Keratinocyte (primary cell): ENCODE measurements at regions not wholly inside any gene's neighbourhood (a gene's known extent, or its start where the extent isn't known, plus 50 kb on each side); places are given as distances from the start of the nearest gene placed in this dataset.

ENCODE experiments used
- DNase-seq: peaks from one replicate; pipeline ENCODE4 v3.0.0-alpha.2; 2011; ENCODE audit warnings: low read depth, missing footprints, low spot score
- FAIRE-seq: peaks from 2 replicates; lab custom pipeline; 2011; peaks lifted over from hg19 to GRCh38; lab: Jason Lieb, UNC
- H2AFZ ChIP-seq: 2 replicates; pipeline ENCODE4 v1.6.0; 2012; ENCODE audit warnings: low read length, control low read depth, inconsistent platforms; ENCODE audit not compliant: control insufficient read depth
- H3K27ac ChIP-seq: 2 replicates; pipeline ENCODE4 v1.5.1; 2011; ENCODE audit warnings: low read length; ENCODE audit not compliant: control insufficient read depth, insufficient read depth
- H3K27me3 ChIP-seq: 3 replicates; pipeline ENCODE4 v1.6.0; 2011; ENCODE audit warnings: low read length; ENCODE audit not compliant: control insufficient read depth, insufficient read depth; ENCODE audit errors: extremely low read depth
- H3K36me3 ChIP-seq, 2 experiments: 2 replicates in 1 of 2; 3 replicates in 1 of 2; pipeline ENCODE4 v1.5.1; 2011; ENCODE audit warnings: low read length in 2 of 2, mild to moderate bottlenecking in 1 of 2; ENCODE audit not compliant: control insufficient read depth in 2 of 2, insufficient read depth in 2 of 2; ENCODE audit errors: extremely low read depth in 1 of 2
- H3K4me1 ChIP-seq: 3 replicates; pipeline ENCODE4 v1.5.1; 2011; ENCODE audit warnings: low read length; ENCODE audit not compliant: control insufficient read depth, insufficient read depth; ENCODE audit errors: extremely low read depth
- H3K4me2 ChIP-seq: 3 replicates; pipeline ENCODE4 v1.6.0; 2011; ENCODE audit warnings: low read depth, low read length; ENCODE audit not compliant: control insufficient read depth, insufficient read depth; ENCODE audit errors: extremely low read depth
- H3K4me3 ChIP-seq, 3 experiments: fragments of 200-600 bp in 1 of 3; sonication (generic) in 1 of 3; 2 replicates in 2 of 3; 3 replicates in 1 of 3; pipeline ENCODE4 v1.5.1; 2011 to 2016; ENCODE audit warnings: low read length in 3 of 3, mild to moderate bottlenecking in 3 of 3, control low read depth in 2 of 3, inconsistent platforms in 1 of 3, low read depth in 1 of 3, mixed read lengths in 1 of 3, mixed run types in 1 of 3, moderate library complexity in 1 of 3; ENCODE audit not compliant: control insufficient read depth in 2 of 3, insufficient read depth in 2 of 3; ENCODE audit errors: extremely low read depth in 1 of 3
- H3K79me2 ChIP-seq: 2 replicates; pipeline ENCODE4 v1.6.0; 2012; ENCODE audit warnings: low read length; ENCODE audit not compliant: control insufficient read depth, insufficient read depth
- H3K9ac ChIP-seq: 3 replicates; pipeline ENCODE4 v1.6.0; 2011; ENCODE audit warnings: low read length; ENCODE audit not compliant: control insufficient read depth, insufficient read depth; ENCODE audit errors: extremely low read depth
- H3K9me1 ChIP-seq: 3 replicates; pipeline ENCODE4 v1.6.0; 2011; ENCODE audit warnings: low read length; ENCODE audit not compliant: control insufficient read depth, insufficient read depth; ENCODE audit errors: extremely low read depth
- H3K9me3 ChIP-seq: 2 replicates; pipeline ENCODE4 v1.5.1; 2012; ENCODE audit warnings: low read depth, low read length; ENCODE audit not compliant: control insufficient read depth
- H4K20me1 ChIP-seq: 3 replicates; pipeline ENCODE4 v1.6.0; 2011; ENCODE audit warnings: low read length; ENCODE audit not compliant: control insufficient read depth, insufficient read depth; ENCODE audit errors: extremely low read depth
- EZH2 ChIP-seq: IDR thresholded peaks from one replicate; pipeline ENCODE4 v1.6.1; 2012; ENCODE audit warnings: inconsistent platforms, mild to moderate bottlenecking, low read length, moderate library complexity
- dilution Hi-C: fragments of 300-500 bp; cut with MboI; formaldehyde crosslinking; loops from one replicate; pipeline ENCODE4 v1.7.0; 2020; ENCODE audit warnings: low sequenced_read_pairs; ENCODE audit not compliant: extremely low pct_ligation_motif_present
- TF ChIP-seq, protein P1 (sequence below), 3 experiments: IDR thresholded peaks in 1 of 3; conservative IDR thresholded peaks in 1 of 3; optimal IDR thresholded peaks in 1 of 3; 2 replicates in 2 of 3; 3 replicates in 1 of 3; pipeline versions ENCODE3 to v1.5.1; 2011; ENCODE audit warnings: low read length in 3 of 3, mild to moderate bottlenecking in 3 of 3, moderate library complexity in 2 of 3, control low read depth in 1 of 3, inconsistent platforms in 1 of 3; ENCODE audit not compliant: insufficient read depth in 2 of 3; ENCODE audit errors: extremely low read depth in 1 of 3

DNA sequence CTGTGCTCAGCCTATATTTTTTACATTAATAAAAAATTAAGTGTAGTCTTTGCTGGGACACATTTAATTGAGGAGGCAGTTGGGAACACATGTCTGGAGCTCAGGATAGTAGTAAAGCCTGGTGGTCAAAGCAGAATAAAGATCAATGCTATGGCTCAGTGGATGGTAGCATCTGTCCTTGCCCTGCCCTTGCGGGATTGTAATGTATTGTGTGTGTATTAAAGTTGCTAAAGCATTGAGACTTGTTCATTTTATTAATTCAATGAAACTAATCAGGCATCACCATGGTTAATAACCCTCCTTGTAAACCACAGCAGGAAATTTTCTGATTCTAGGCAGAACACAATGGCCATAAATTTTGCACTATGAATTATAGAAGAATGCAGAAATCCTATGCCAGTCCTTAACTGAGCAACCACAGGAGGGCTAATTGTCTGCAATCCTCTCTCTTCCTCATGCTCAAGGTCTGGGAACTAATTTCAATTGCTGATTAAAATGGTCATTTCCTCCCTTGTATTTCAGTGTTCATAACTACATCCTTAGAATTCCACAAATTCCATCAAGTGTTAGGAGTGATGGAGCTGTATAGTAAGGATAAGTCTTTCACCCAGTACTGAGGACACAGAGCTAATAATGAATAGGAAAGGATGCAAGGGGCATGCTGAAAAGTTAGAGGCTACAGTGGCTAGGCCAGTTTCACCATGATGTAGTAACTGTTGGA, 403.2 kb upstream of the DDI1 start:
- no peaks in the 10 kb centered on the region for H3K9me1 ChIP-seq
- no peaks in the 10 kb centered on the region for H3K27me3 ChIP-seq
- H3K4me2 ChIP-seq: no peak overlapping the region
- TF ChIP-seq EZH2: no peak
- TF ChIP-seq, protein P1, sequence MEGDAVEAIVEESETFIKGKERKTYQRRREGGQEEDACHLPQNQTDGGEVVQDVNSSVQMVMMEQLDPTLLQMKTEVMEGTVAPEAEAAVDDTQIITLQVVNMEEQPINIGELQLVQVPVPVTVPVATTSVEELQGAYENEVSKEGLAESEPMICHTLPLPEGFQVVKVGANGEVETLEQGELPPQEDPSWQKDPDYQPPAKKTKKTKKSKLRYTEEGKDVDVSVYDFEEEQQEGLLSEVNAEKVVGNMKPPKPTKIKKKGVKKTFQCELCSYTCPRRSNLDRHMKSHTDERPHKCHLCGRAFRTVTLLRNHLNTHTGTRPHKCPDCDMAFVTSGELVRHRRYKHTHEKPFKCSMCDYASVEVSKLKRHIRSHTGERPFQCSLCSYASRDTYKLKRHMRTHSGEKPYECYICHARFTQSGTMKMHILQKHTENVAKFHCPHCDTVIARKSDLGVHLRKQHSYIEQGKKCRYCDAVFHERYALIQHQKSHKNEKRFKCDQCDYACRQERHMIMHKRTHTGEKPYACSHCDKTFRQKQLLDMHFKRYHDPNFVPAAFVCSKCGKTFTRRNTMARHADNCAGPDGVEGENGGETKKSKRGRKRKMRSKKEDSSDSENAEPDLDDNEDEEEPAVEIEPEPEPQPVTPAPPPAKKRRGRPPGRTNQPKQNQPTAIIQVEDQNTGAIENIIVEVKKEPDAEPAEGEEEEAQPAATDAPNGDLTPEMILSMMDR (optimal IDR thresholded peaks at IDR 0.05 in 1 of 3, IDR thresholded peaks at IDR 0.05 in 1 of 3, conservative IDR thresholded peaks at IDR 0.05 in 1 of 3; ENCODE audit: extremely low read depth in 1 of 3, insufficient read depth in 2 of 3, low read length in 3 of 3): no peak
- H3K27ac ChIP-seq: no peak overlapping the region
- H3K4me3 ChIP-seq: no peak overlapping the region
- H3K79me2 ChIP-seq: no peaks in the 10 kb centered on the region
- dilution Hi-C loops: no loop called here
- H2AFZ ChIP-seq: no peak overlapping the region
- no peaks in the 10 kb centered on the region for H3K4me1 ChIP-seq
- no peaks in the 10 kb centered on the region for H4K20me1 ChIP-seq
- H3K9ac ChIP-seq: no peak overlapping the region
- FAIRE-seq (no peak), DNase-seq (no peak)
- H3K9me3 ChIP-seq: no peaks in the 10 kb centered on the region
- no peaks in the 10 kb centered on the region for H3K36me3 ChIP-seq

DNA sequence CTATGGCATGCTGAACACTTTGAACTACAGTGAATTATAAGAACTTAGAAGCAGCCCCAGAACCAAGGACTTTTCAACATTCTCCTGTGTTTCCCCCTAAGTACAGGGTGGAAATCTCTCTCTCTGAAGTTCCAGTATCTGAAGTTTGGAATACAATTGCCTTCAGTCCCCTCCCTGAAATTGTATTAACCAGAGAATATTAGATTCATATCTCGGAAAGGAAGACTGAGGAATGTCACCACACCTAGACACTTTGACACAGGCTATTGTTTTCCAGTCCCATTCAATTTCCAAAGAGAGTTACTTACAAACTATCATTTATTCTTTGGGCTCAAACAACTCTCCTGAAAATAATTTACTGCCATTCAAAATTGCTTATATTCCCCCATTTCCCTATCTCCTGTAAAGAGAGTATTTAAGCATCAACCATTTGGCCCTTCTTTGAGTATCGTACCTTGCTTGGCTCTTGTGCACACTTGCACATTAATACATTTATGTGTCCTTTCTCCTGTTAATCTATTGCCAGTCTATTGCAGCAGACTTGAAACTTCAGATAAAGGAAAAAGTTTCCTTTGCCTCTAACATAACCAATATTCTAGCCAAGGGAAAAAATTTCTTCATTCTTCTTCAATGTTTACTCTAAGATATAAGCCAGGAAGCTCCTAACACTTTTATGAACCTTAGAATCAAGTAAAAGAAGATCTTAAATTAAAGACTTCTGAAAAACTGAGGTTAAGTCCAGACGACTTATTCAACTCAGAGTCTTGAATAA, 402.4 kb upstream of the DDI1 start:
- no peak for FAIRE-seq
- no peak overlapping the region for H3K4me3 ChIP-seq
- H3K27ac ChIP-seq: no peak overlapping the region
- no peaks in the 10 kb centered on the region for H3K79me2 ChIP-seq
- no peaks in the 10 kb centered on the region for H3K36me3 ChIP-seq
- H3K27me3 ChIP-seq: no peaks in the 10 kb centered on the region
- dilution Hi-C loops: no loop called here
- H4K20me1 ChIP-seq: no peaks in the 10 kb centered on the region
- no peak overlapping the region for H2AFZ ChIP-seq
- no peaks in the 10 kb centered on the region for H3K9me3 ChIP-seq
- TF ChIP-seq EZH2: no peak
- TF ChIP-seq, protein P1 (optimal IDR thresholded peaks at IDR 0.05 in 1 of 3, IDR thresholded peaks at IDR 0.05 in 1 of 3, conservative IDR thresholded peaks at IDR 0.05 in 1 of 3; ENCODE audit: extremely low read depth in 1 of 3, insufficient read depth in 2 of 3, low read length in 3 of 3): no peak
- H3K4me2 ChIP-seq: no peak overlapping the region
- H3K9ac ChIP-seq: no peak overlapping the region
- H3K4me1 ChIP-seq: no peaks in the 10 kb centered on the region
- H3K9me1 ChIP-seq: no peaks in the 10 kb centered on the region
- DNase-seq: no peak
